Lung (tissue), 11 donors: ENCODE measurements at regions not wholly inside any gene's neighbourhood (a gene's known extent, or its start where the extent isn't known, plus 50 kb on each side); places are given as distances from the start of the nearest gene placed in this dataset.

ENCODE experiments used
- ATAC-seq: fragments of 200-7000 bp; cut with Tn5 transposase; one replicate; pipeline ENCODE4 v1.9.1; 2020; ENCODE audit warnings: moderate number of reproducible peaks; ENCODE audit not compliant: insufficient read depth, low FRiP score
- DNase-seq, 3 donors: peaks; one replicate each; pipeline ENCODE4 v3.0.0-alpha.2; 2013 to 2017
- H3K27ac ChIP-seq, 2 donors: one replicate each; pipeline ENCODE4 v1.5.1; 2013; ENCODE audit warnings: mild to moderate bottlenecking in 2 of 2, moderate library complexity in 2 of 2, control low read depth in 1 of 2, inconsistent platforms in 1 of 2, low read depth in 1 of 2, low read length in 1 of 2
- H3K27me3 ChIP-seq, 3 donors: one replicate each; pipeline ENCODE4 v1.5.1; 2013; ENCODE audit warnings: low read length in 2 of 3; ENCODE audit not compliant: control insufficient read depth in 3 of 3, insufficient read depth in 3 of 3
- H3K36me3 ChIP-seq, 4 donors: one replicate each; pipeline ENCODE4 v1.5.1; 2013; ENCODE audit warnings: low read length in 4 of 4, mild to moderate bottlenecking in 1 of 4, moderate library complexity in 1 of 4; ENCODE audit not compliant: control insufficient read depth in 4 of 4, insufficient read depth in 4 of 4
- H3K4me1 ChIP-seq, 5 donors: one replicate each; pipeline ENCODE4 v1.5.1; 2013; ENCODE audit warnings: low read length in 5 of 5, mild to moderate bottlenecking in 2 of 5, moderate library complexity in 1 of 5; ENCODE audit not compliant: control insufficient read depth in 5 of 5, insufficient read depth in 5 of 5
- H3K4me3 ChIP-seq: one replicate; pipeline ENCODE4 v1.5.1; 2013; ENCODE audit warnings: mild to moderate bottlenecking, control low read depth, moderate library complexity
- H3K9ac ChIP-seq, 2 donors: one replicate each; pipeline ENCODE4 v1.5.1; 2013; ENCODE audit warnings: low read length in 2 of 2, control low read depth in 1 of 2; ENCODE audit not compliant: insufficient read depth in 1 of 2
- H3K9me3 ChIP-seq, 4 donors: one replicate each; pipeline ENCODE4 v1.5.1; 2013; ENCODE audit warnings: low read length in 3 of 4, mild to moderate bottlenecking in 1 of 4, moderate library complexity in 1 of 4; ENCODE audit not compliant: control insufficient read depth in 4 of 4, insufficient read depth in 3 of 4
- CTCF ChIP-seq: IDR thresholded peaks from 2 replicates; pipeline ENCODE4 v1.5.1; 2012; ENCODE audit warnings: mild to moderate bottlenecking; ENCODE audit errors: control extremely low read depth, extremely low read depth
- WGBS, 2 donors: extraction: QIAGEN DNeasy Blood & Tissue Kit; methylation state at CpG; one replicate each; pipeline ENCODE4 v1.1.7; 2013; 5-methylcytosine and 5-hydroxymethylcytosine counted together
- donor health status: control.
- donor health status: control.
- donor health status: Bipolar disorder and iron deficiency.
- donor health status: healthy.
- donor health status: DM: yes; HTN: yes; CAD: no.

- H3K4me3 ChIP-seq, result no peak overlapping the region
Observed at GRCh38 chr6:47131773-47132172, 89.6 kb upstream of the ADGRF1 start.

GRCh38 chr6:47130086-47130485, 88.0 kb upstream of the ADGRF1 start:
- WGBS, 2 donors, result 67 to 82% methylated on average over 3 of the region's 3 CpGs
- DNase-seq (peak; percentile 47 to 89 (median 78)), ATAC-seq (no peak)
- Histone ChIP-seq H3K4me1 (peaks cover 4 to 39% (median 16%) of the 10 kb centered on the region in 5 donors), H3K27ac (no peak overlapping the region), H3K9ac (no peak overlapping the region), H3K4me3 (no peak overlapping the region), H3K27me3 (no peaks in the 10 kb centered on the region), H3K9me3 (no peaks in the 10 kb centered on the region), H3K36me3 (no peaks in the 10 kb centered on the region)
- TF ChIP-seq CTCF, result no peak

More at GRCh38 chr6:47131773-47132172, 89.6 kb upstream of the ADGRF1 start:
- WGBS, 2 donors, result 87 to 91% methylated on average over 2 of the region's 2 CpGs
- Histone ChIP-seq H3K27ac (no peak overlapping the region), H3K4me1 (peaks cover 4 to 36% (median 16%) of the 10 kb centered on the region in 5 donors), H3K27me3 (no peaks in the 10 kb centered on the region), H3K36me3 (no peaks in the 10 kb centered on the region), H3K9me3 (no peaks in the 10 kb centered on the region), H3K9ac (no peak overlapping the region)
- no peak for DNase-seq
- ATAC-seq, result no peak
- TF ChIP-seq CTCF, result no peak

- no peak for TF ChIP-seq CTCF
- Histone ChIP-seq H3K9ac (no peak overlapping the region), H3K4me3 (no peak overlapping the region), H3K4me1 (peaks cover 0 to 34% (median 16%) of the 10 kb centered on the region in 5 donors), H3K27me3 (no peaks in the 10 kb centered on the region), H3K36me3 (no peaks in the 10 kb centered on the region), H3K27ac (no peak overlapping the region), H3K9me3 (no peaks in the 10 kb centered on the region)
- DNase-seq (no peak), ATAC-seq (no peak)
- 87 to 89% methylated on average over 1 of the region's 1 CpG for WGBS, 2 donors
Observed at GRCh38 chr6:47129129-47129528, 87.0 kb upstream of the ADGRF1 start.
